ENCODE measurements at regions not wholly inside any gene's neighbourhood (a gene's known extent, or its start where the extent isn't known, plus 50 kb on each side); places are given as distances from the start of the nearest gene placed in this dataset.

DNA sequence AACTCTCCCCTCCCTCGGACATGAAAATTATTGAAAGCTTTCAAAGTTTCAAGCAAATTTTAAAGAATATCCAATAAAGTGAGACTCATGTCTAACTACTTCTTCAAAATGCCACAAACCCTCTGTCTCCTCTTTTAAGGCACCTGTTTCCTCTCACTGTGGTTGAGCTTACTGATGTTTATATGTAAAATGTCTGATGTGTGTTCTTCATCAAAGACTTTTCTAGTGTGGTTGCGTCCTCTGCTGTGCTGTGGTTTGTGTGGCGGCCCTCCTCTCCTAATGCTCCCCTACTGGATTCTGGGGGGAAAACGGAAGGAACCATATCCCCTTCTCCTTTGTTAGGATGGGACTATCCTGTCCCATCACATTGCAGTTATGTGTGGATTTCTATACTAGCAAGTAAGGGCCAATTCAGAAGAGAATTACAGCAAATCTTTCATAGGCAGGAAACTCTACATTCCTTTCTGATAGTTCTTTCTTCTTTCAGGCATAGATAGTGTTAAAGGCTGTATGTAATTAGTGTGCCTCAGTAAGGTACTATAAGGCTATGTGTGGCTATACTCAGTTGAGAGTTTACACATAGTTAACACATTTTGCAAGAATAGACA lies 221.0 kb upstream of the GPRIN3 start:
- no peak overlapping the region for H3K4me2 ChIP-seq (ENCODE audit: low read length)
- no peaks in the 10 kb centered on the region for H3F3A ChIP-seq (ENCODE audit: control insufficient read depth, insufficient read depth)
- H3K9me3 ChIP-seq (ENCODE audit: control insufficient read depth, insufficient read depth, low read length): no peaks in the 10 kb centered on the region
- H3K36me3 ChIP-seq (ENCODE audit: control insufficient read depth, low read length): no peaks in the 10 kb centered on the region
- H3K9me2 ChIP-seq (replicated peaks; ENCODE audit: control insufficient read depth, low read length): no peaks in the 10 kb centered on the region
- no peak overlapping the region for H3K27ac ChIP-seq (ENCODE audit: low read depth, low read length)
- no peaks in the 10 kb centered on the region for H4K20me1 ChIP-seq (ENCODE audit: control insufficient read depth, insufficient read depth, low read depth, low read length)
- no peak for TF ChIP-seq EZH2phosphoT487 (IDR thresholded peaks at IDR 0.05; ENCODE audit: borderline replicate concordance, low read length)
- TF ChIP-seq, protein P1, sequence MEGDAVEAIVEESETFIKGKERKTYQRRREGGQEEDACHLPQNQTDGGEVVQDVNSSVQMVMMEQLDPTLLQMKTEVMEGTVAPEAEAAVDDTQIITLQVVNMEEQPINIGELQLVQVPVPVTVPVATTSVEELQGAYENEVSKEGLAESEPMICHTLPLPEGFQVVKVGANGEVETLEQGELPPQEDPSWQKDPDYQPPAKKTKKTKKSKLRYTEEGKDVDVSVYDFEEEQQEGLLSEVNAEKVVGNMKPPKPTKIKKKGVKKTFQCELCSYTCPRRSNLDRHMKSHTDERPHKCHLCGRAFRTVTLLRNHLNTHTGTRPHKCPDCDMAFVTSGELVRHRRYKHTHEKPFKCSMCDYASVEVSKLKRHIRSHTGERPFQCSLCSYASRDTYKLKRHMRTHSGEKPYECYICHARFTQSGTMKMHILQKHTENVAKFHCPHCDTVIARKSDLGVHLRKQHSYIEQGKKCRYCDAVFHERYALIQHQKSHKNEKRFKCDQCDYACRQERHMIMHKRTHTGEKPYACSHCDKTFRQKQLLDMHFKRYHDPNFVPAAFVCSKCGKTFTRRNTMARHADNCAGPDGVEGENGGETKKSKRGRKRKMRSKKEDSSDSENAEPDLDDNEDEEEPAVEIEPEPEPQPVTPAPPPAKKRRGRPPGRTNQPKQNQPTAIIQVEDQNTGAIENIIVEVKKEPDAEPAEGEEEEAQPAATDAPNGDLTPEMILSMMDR (IDR thresholded peaks at IDR 0.05; ENCODE audit: low read depth, low read length, poor library complexity, severe bottlenecking): no peak
- H3K4me1 ChIP-seq (ENCODE audit: control insufficient read depth, low read length): no peaks in the 10 kb centered on the region
- no peaks in the 10 kb centered on the region for H3K79me2 ChIP-seq (ENCODE audit: control insufficient read depth, low read length)
- no peaks in the 10 kb centered on the region for H3K27me3 ChIP-seq (ENCODE audit: control insufficient read depth, low read length)
- H3K4me3 ChIP-seq (ENCODE audit: low read length): no peak overlapping the region

DNA sequence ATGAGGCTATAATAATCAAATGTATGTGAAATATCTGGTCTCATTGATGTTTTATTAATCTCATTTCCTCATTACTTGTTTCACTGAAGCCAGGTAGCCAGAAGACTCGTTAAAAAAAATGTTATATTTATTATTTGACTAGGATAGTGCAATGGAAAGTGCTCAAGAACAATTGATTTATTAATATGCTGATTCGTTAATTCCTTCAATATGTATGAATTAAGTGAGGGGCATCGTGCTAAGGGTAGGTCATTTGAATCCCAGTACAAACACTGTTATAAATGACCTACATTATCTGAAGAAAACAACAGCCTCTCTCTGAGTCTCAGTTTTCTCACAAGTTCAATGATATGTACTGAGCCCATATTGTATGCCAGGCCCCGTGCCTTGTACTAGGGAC lies 214.2 kb upstream of the GPRIN3 start:
- H3K9me2 ChIP-seq (replicated peaks; ENCODE audit: control insufficient read depth, low read length): no peaks in the 10 kb centered on the region
- no peaks in the 10 kb centered on the region for H3K4me1 ChIP-seq (ENCODE audit: control insufficient read depth, low read length)
- TF ChIP-seq EZH2phosphoT487 (IDR thresholded peaks at IDR 0.05; ENCODE audit: borderline replicate concordance, low read length): no peak
- TF ChIP-seq, protein P1 (IDR thresholded peaks at IDR 0.05; ENCODE audit: low read depth, low read length, poor library complexity, severe bottlenecking): no peak
- no peak overlapping the region for H3K4me2 ChIP-seq (ENCODE audit: low read length)
- no peaks in the 10 kb centered on the region for H3K27me3 ChIP-seq (ENCODE audit: control insufficient read depth, low read length)
- H3K9me3 ChIP-seq (ENCODE audit: control insufficient read depth, insufficient read depth, low read length): no peaks in the 10 kb centered on the region
- no peaks in the 10 kb centered on the region for H4K20me1 ChIP-seq (ENCODE audit: control insufficient read depth, insufficient read depth, low read depth, low read length)
- no peak overlapping the region for H3K4me3 ChIP-seq (ENCODE audit: low read length)
- H3K27ac ChIP-seq (ENCODE audit: low read depth, low read length): no peak overlapping the region
- H3F3A ChIP-seq (ENCODE audit: control insufficient read depth, insufficient read depth): no peaks in the 10 kb centered on the region
- no peaks in the 10 kb centered on the region for H3K79me2 ChIP-seq (ENCODE audit: control insufficient read depth, low read length)
- H3K36me3 ChIP-seq (ENCODE audit: control insufficient read depth, low read length): no peaks in the 10 kb centered on the region

DNA sequence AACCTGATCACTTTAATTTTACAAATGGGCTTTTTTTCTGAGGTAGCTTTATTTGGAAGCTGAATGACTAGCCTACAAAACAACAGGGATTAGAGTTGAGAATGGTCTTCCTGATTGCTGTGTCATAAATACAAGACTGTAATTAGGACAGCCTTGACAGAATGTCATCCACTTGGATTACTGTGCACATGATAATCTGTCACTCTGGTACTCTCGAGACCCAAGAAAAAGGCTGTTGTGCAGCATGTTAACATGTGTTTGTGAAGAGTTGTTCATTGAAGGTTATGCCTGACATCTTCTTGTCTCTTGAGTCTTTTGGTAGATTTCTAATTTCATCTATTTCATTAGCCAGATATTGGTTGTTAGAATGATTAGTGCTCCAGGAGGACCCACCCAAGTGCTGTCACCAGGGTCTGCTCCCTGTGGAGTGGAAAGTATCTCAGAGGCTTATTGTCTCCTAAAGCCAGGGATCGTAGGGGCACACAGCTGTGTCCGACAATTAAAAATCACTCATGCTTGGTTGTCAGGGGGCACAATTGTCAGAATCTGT lies 212.2 kb upstream of the GPRIN3 start:
- no peak for TF ChIP-seq EZH2phosphoT487 (IDR thresholded peaks at IDR 0.05; ENCODE audit: borderline replicate concordance, low read length)
- TF ChIP-seq, protein P1 (IDR thresholded peaks at IDR 0.05; ENCODE audit: low read depth, low read length, poor library complexity, severe bottlenecking): no peak
- no peak overlapping the region for H3K4me3 ChIP-seq (ENCODE audit: low read length)
- no peaks in the 10 kb centered on the region for H3K9me3 ChIP-seq (ENCODE audit: control insufficient read depth, insufficient read depth, low read length)
- H3K4me1 ChIP-seq (ENCODE audit: control insufficient read depth, low read length): no peaks in the 10 kb centered on the region
- no peaks in the 10 kb centered on the region; the same call in 1 of the 2 replicates for H3K27me3 ChIP-seq (ENCODE audit: control insufficient read depth, low read length)
- no peaks in the 10 kb centered on the region for H3K79me2 ChIP-seq (ENCODE audit: control insufficient read depth, low read length)
- no peaks in the 10 kb centered on the region for H3K9me2 ChIP-seq (replicated peaks; ENCODE audit: control insufficient read depth, low read length)
- no peaks in the 10 kb centered on the region for H3F3A ChIP-seq (ENCODE audit: control insufficient read depth, insufficient read depth)
- no peaks in the 10 kb centered on the region for H3K36me3 ChIP-seq (ENCODE audit: control insufficient read depth, low read length)
- no peak overlapping the region for H3K27ac ChIP-seq (ENCODE audit: low read depth, low read length)
- no peak overlapping the region for H3K4me2 ChIP-seq (ENCODE audit: low read length)
- H4K20me1 ChIP-seq (ENCODE audit: control insufficient read depth, insufficient read depth, low read depth, low read length): no peaks in the 10 kb centered on the region

All from DOHH2 (cell line).